Transverse colon (tissue), 4 donors: ENCODE measurements at regions not wholly inside any gene's neighbourhood (a gene's known extent, or its start where the extent isn't known, plus 50 kb on each side); places are given as distances from the start of the nearest gene placed in this dataset.

ENCODE experiments used
- DNase-seq: peaks from one replicate; pipeline ENCODE4 v3.0.0-alpha.2; 2019
- H3K27ac ChIP-seq, 4 donors: fragments of 200-600 bp; sonication (generic); 2 replicates each; pipeline ENCODE4 v1.5.1; 2016 to 2018; ENCODE audit warnings: inconsistent platforms in 4 of 4
- H3K27me3 ChIP-seq: fragments of 200-600 bp; sonication (generic); 2 replicates; pipeline ENCODE4 v1.5.1; 2017; ENCODE audit warnings: inconsistent platforms
- H3K36me3 ChIP-seq, 4 donors: fragments of 200-600 bp; sonication (generic); 2 replicates each; pipeline ENCODE4 v1.5.1; 2017 to 2019; ENCODE audit warnings: inconsistent platforms in 4 of 4
- H3K4me1 ChIP-seq, 4 donors: fragments of 200-600 bp; sonication (generic); 2 replicates each; pipeline ENCODE4 v1.5.1; 2017 to 2020; ENCODE audit warnings: inconsistent platforms in 4 of 4
- H3K4me3 ChIP-seq, 4 donors: fragments of 200-600 bp; sonication (generic); 1 replicate in 1 of 4; 2 replicates in 3 of 4; pipeline versions ENCODE4 v1.5.1 to v1.6.1; 2017 to 2019; ENCODE audit warnings: inconsistent platforms in 4 of 4
- H3K9me3 ChIP-seq, 2 donors: fragments of 200-600 bp; sonication (generic); 2 replicates each; pipeline ENCODE4 v1.5.1; 2017 to 2019; ENCODE audit warnings: inconsistent platforms in 2 of 2
- CTCF ChIP-seq, 5 experiments: fragments of 200-600 bp in 3 of 5; fragments of 450-650 bp in 2 of 5; sonication (generic) in 3 of 5; IDR thresholded peaks; 1 replicate in 2 of 5; 2 replicates in 3 of 5; pipeline ENCODE4 v1.5.1; 2016 to 2017; ENCODE audit warnings: antibody characterized with exemption in 5 of 5, inconsistent platforms in 3 of 5, mild to moderate bottlenecking in 2 of 5, moderate library complexity in 1 of 5
- EP300 ChIP-seq: sonication (generic); formaldehyde crosslinking; IDR thresholded peaks from one replicate; pipeline ENCODE4 v1.6.1; 2017; ENCODE audit warnings: antibody characterized with exemption, low read depth
- POLR2A ChIP-seq: fragments of 450-650 bp; IDR thresholded peaks from one replicate; pipeline ENCODE4 v1.6.1; 2016; ENCODE audit warnings: antibody characterized with exemption, mild to moderate bottlenecking, moderate library complexity
- POLR2AphosphoS5 ChIP-seq, 3 donors: sonication (generic); formaldehyde crosslinking; IDR thresholded peaks; one replicate each; pipeline ENCODE4 v1.6.1; 2016; ENCODE audit warnings: antibody characterized with exemption in 3 of 3
- WGBS, 2 donors: methylation state at CpG; one replicate each; pipeline ENCODE4 v1.1.5; 2018; ENCODE audit warnings: low coverage in 1 of 2; 5-methylcytosine and 5-hydroxymethylcytosine counted together
- in situ Hi-C, 4 donors: fragments of 200-750 bp; cut with MboI; loops; one replicate each; pipeline versions ENCODE4 v1.15.0 to v1.15.1; 2017; ENCODE audit warnings: low sequenced_read_pairs in 3 of 4, low pct_ligation_motif_present in 1 of 4, low pct_unique_long_range_greater_than_20kb in 1 of 4
- intact Hi-C: fragments of 100-400 bp; cut with DNase I; formaldehyde crosslinking; loops from one replicate; pipeline ENCODE4 v1.15.1; 2023; ENCODE audit warnings: low total_unique reads

- Histone ChIP-seq H3K27ac (no peak overlapping the region), H3K9me3 (no peaks in the 10 kb centered on the region), H3K27me3 (peaks cover 4% of the 10 kb centered on the region), H3K36me3 (no peaks in the 10 kb centered on the region), H3K4me3 (no peak overlapping the region), H3K4me1 (no peaks in the 10 kb centered on the region)
- in situ Hi-C loops, result no loop called here
- 47 to 51% methylated on average over 3 of the region's 3 CpGs for WGBS, 2 donors
- TF ChIP-seq CTCF (IDR thresholded peaks at IDR 0.05) (no peak), POLR2A (no peak), POLR2AphosphoS5 (IDR thresholded peaks at IDR 0.05) (no peak), EP300 (no peak)
- intact Hi-C loops, result no loop called here
- DNase-seq, result no peak
Measured at GRCh38 chr10:27410153-27410552, 94.0 kb upstream of the RAB18 start.

GRCh38 chr10:27407271-27407670 lies 96.8 kb upstream of the RAB18 start:
- Histone ChIP-seq H3K4me3 (no peak overlapping the region), H3K4me1 (no peaks in the 10 kb centered on the region), H3K27me3 (no peaks in the 10 kb centered on the region), H3K27ac (no peak overlapping the region), H3K36me3 (no peaks in the 10 kb centered on the region), H3K9me3 (no peaks in the 10 kb centered on the region)
- TF ChIP-seq CTCF (IDR thresholded peaks at IDR 0.05), result no peak
- no peak for TF ChIP-seq POLR2A
- no peak for TF ChIP-seq POLR2AphosphoS5 (IDR thresholded peaks at IDR 0.05)
- no peak for TF ChIP-seq EP300
- intact Hi-C loops (no loop called here), in situ Hi-C loops (no loop called here)
- no peak for DNase-seq
- 57 to 91% methylated on average over 1 to 6 of the region's 6 CpGs for WGBS, 2 donors

GRCh38 chr10:27399871-27400270 lies 104.2 kb upstream of the RAB18 start:
- intact Hi-C loops (no loop called here), in situ Hi-C loops (no loop called here)
- no peak overlapping the region for H3K27ac ChIP-seq
- no peaks in the 10 kb centered on the region for H3K36me3 ChIP-seq
- DNase-seq, result no peak
- H3K4me3 ChIP-seq, result no peak overlapping the region
- no peaks in the 10 kb centered on the region for H3K27me3 ChIP-seq
- TF ChIP-seq POLR2A (no peak), POLR2AphosphoS5 (IDR thresholded peaks at IDR 0.05) (no peak), CTCF (IDR thresholded peaks at IDR 0.05) (no peak), EP300 (no peak)
- no peaks in the 10 kb centered on the region for H3K4me1 ChIP-seq
- 44 to 51% methylated on average over 1 of the region's 1 CpG for WGBS, 2 donors
- H3K9me3 ChIP-seq, result no peaks in the 10 kb centered on the region

DNA sequence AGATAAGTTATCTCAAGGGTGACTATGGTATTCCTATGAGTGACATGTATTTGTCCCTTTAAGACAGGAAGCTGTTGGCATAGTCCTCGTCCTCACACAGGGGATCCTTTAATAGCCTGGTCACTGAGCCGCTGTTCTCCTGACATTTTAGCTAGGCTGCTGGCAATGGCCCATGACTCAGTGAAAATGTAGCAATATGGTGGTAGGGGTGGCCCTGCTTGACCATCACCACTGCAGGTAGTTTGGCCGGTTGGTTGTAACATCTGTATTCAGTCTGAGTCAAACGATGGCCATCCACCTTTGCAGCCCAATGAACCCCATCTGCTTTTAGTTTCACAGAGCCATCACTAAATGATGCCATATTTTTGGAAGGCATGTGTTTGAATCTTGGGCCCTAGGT lies 110.1 kb upstream of the RAB18 start:
- no peaks in the 10 kb centered on the region for H3K4me1 ChIP-seq
- H3K27me3 ChIP-seq, result no peaks in the 10 kb centered on the region
- no peak for DNase-seq
- intact Hi-C loops, result no loop called here
- no peak overlapping the region for H3K4me3 ChIP-seq
- no peaks in the 10 kb centered on the region for H3K9me3 ChIP-seq
- no peak overlapping the region for H3K27ac ChIP-seq
- TF ChIP-seq CTCF (IDR thresholded peaks at IDR 0.05), result no peak
- TF ChIP-seq EP300, result no peak
- no peak for TF ChIP-seq POLR2AphosphoS5 (IDR thresholded peaks at IDR 0.05)
- no peak for TF ChIP-seq POLR2A
- 80% methylated on average over 4 of the region's 4 CpGs; no CpG with 5 or more reads in 1 of the 2 donors for WGBS, 2 donors
- H3K36me3 ChIP-seq, result no peaks in the 10 kb centered on the region
- in situ Hi-C loops, result no loop called here
